ENCODE measurements at regions not wholly inside any gene's neighbourhood (a gene's known extent, or its start where the extent isn't known, plus 50 kb on each side); places are given as distances from the start of the nearest gene placed in this dataset.
"Not testable (repeated sequence)": the region's sequence is repeated elsewhere in the genome, so short reads cannot be mapped to it uniquely, and the experiment has no call there.

DNA sequence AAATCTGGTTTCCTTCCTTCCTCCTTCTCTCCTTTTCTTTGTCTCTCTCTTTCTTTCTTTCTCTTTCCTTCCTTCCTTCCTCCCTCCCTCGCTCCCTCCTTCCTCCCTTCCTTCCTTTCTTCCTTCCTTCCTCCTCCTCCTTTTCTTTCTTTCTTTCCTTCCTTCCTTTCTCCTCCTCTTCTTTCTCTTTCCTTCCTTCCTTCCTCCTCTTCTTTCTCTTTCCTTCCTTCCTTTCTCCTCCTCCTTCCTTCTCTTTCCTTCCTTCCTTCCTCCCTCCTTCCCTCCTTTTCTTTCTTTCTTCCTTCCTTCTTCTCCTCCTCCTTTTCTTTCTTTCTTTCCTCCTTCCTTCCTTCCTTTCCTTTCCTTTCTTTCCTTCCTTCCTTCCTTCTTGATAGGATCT is 61.2 kb downstream of the VIP start:
- DNase-seq (ENCODE audit: extremely low spot score), result no peak
- POLR2A ChIA-PET, result no interaction called here
- CTCF ChIA-PET, result no interaction called here
- TF ChIP-seq, protein P1, sequence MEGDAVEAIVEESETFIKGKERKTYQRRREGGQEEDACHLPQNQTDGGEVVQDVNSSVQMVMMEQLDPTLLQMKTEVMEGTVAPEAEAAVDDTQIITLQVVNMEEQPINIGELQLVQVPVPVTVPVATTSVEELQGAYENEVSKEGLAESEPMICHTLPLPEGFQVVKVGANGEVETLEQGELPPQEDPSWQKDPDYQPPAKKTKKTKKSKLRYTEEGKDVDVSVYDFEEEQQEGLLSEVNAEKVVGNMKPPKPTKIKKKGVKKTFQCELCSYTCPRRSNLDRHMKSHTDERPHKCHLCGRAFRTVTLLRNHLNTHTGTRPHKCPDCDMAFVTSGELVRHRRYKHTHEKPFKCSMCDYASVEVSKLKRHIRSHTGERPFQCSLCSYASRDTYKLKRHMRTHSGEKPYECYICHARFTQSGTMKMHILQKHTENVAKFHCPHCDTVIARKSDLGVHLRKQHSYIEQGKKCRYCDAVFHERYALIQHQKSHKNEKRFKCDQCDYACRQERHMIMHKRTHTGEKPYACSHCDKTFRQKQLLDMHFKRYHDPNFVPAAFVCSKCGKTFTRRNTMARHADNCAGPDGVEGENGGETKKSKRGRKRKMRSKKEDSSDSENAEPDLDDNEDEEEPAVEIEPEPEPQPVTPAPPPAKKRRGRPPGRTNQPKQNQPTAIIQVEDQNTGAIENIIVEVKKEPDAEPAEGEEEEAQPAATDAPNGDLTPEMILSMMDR (IDR thresholded peaks at IDR 0.05; ENCODE audit: control extremely low read depth, extremely low read depth, low read depth, missing control alignments), result no peak

DNA sequence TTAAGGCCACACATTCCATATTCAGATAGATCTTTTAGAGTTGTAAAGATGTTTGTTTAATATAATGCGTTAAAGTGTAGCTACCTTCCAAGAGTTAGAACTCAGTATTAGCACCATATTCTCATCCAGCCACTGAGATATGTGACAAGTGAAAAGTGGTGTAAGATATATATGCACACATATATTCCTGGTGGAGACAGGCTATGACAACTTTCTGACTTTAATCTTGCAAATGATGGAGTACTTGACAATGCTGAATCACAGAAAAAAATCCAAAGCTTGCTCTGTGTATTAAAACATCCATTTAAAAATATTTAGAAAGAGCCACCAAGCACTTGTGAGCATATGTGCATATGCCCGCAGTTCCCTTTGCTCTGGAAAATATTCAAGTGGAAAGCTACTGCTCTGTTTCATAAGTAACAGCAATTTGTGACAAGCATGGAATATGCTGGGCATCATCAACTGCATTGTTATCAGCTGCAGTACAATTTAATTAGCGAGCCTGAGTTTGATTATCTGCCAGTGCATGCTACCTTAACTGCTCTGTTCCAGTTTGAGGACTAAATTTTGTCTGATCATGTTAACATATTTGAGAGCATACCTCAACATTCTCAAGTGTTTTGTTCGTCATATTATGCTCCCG is 64.8 kb downstream of the VIP start:
- ChIA-PET CTCF (no interaction called here), POLR2A (no interaction called here)
- no peak for DNase-seq (ENCODE audit: extremely low spot score)
- TF ChIP-seq, protein P1 (IDR thresholded peaks at IDR 0.05; ENCODE audit: control extremely low read depth, extremely low read depth, low read depth, missing control alignments), result no peak

DNA sequence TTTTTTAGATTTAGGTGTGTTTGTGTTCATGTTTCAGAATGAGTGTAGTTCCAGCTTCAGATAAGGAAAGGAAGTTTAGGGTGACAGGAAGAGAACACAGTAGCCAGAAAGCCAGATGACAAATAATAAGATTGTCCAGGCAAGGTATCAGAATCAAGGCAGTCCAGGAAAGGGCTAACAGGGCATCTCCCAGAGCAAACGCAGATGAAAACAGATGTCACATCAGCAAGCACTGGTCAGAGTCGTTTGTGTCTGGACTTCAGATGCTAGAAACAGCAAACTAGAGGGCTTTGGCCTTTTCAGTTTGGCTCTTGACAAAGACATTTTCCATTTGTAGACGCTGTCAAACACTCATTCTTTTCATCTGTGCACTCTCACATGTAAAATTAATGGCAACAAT is 65.5 kb downstream of the VIP start:
- TF ChIP-seq, protein P1 (IDR thresholded peaks at IDR 0.05; ENCODE audit: control extremely low read depth, extremely low read depth, low read depth, missing control alignments), result no peak
- CTCF ChIA-PET, result no interaction called here
- POLR2A ChIA-PET, result no interaction called here
- no peak for DNase-seq (ENCODE audit: extremely low spot score)

DNA sequence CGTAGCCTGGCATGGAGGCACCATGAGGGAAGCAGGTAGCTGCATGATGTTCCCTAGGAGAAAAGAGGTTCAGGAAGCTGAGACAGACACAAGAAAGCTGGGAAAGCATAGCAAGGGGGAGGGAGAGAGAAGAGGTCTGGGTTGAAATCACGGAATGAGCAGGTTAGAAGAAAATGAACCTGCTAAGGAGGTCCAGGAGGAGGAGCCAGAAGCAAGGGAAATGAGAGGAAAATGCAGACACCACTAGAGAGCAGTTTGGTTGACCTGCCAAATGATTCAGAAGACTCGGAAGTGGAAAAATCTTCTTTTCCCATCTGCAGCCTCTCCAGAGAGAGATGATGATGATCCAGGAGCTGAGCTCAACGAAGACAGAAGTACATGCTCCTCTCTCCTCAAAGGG is 70.9 kb downstream of the VIP start:
- TF ChIP-seq, protein P1 (IDR thresholded peaks at IDR 0.05; ENCODE audit: control extremely low read depth, extremely low read depth, low read depth, missing control alignments), result no peak
- ChIA-PET POLR2A (no interaction called here), CTCF (no interaction called here)
- DNase-seq (ENCODE audit: extremely low spot score), result no peak

DNA sequence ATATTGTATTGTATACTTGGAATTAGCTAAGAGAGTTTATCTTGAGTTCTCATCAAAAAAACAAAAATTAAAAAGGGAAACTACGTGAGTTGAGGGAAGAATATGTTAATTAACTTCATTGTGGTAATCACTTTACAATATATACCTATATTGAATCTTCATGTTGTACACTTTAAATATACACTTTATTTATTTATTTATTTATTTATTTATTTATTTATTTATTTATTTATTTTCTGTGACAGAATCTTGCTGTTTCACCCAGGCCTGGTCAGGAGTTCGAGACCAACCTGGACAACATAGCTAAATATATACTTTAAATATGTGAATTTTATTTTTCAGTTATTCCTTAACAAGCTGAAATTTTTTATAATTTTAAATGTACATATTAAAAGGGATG is 74.1 kb downstream of the VIP start:
- POLR2A ChIA-PET, result no interaction called here
- CTCF ChIA-PET, result no interaction called here
- TF ChIP-seq, protein P1 (IDR thresholded peaks at IDR 0.05; ENCODE audit: control extremely low read depth, extremely low read depth, low read depth, missing control alignments), result no peak
- DNase-seq (ENCODE audit: extremely low spot score), result no peak

DNA sequence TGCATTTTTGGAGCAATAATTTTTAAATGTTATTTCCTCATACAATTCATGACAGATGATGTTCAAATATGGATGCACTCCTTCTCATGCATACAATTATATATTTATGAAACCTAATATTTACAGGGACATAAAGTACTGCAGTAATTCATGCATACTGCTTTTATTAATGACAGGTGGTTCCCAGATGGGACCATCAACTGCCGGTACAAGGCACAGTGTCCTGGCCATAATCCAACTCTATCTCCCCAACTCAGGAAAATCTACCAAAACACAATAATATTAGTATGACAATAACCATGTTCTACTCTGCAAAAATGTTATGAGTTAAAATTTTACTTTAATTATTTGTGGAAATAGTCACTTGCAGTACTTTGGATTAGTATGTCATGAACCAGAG is 77.8 kb downstream of the VIP start:
- ChIA-PET CTCF (no interaction called here), POLR2A (no interaction called here)
- TF ChIP-seq, protein P1 (IDR thresholded peaks at IDR 0.05; ENCODE audit: control extremely low read depth, extremely low read depth, low read depth, missing control alignments), result no peak
- DNase-seq (ENCODE audit: extremely low spot score), result no peak

DNA sequence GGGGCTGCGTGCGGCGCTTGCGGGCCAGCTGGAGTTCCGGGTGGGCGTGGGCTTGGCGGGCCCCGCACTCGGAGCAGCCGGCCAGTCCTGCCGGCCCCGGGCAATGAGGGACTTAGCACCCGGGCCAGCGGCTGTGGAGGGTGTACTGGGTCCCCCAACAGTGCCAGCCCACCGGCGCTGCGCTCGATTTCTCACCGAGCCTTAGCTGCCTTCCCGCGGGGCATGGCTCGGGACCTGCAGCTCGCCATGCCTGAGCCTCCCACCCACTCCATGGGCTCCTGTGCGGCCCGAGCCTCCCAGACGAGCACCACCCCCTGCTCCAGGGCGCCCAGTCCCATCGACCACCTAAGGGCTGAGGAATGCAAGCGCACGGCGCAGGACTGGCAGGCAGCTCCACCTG is 83.8 kb downstream of the VIP start:
- DNase-seq (ENCODE audit: extremely low spot score); POLR2A ChIA-PET; CTCF ChIA-PET: not testable (repeated sequence)

All from GM10248 (cell line).